HG02798 (cell line): ENCODE measurements at regions not wholly inside any gene's neighbourhood (a gene's known extent, or its start where the extent isn't known, plus 50 kb on each side); places are given as distances from the start of the nearest gene placed in this dataset.

ENCODE experiments used
- ATAC-seq: cut with Tn5 transposase; IDR thresholded peaks from one replicate; pipeline ENCODE4 v1.9.1; 2021; ENCODE audit warnings: mild to moderate bottlenecking; ENCODE audit not compliant: unreplicated experiment, poor library complexity

DNA sequence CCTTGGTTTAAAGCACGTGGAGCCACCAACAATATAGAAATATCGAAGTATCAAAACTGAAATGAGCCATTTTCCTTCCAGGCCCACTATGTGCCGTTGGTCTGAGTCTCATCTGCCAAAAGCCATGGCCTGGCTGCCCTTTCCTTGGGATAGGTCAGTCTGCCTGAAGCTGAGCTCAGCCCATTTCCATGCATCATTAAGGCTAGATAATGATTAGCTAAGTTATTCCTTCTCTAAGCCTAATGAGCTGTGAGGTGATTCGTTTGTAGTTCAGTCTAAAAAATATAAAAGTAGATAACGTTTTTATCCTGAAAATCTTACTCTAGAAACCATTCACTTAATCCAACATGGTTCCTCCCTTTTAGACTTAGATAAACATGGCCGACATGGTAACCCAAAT lies 936.2 kb upstream of the LCORL start:
- no peak for ATAC-seq

DNA sequence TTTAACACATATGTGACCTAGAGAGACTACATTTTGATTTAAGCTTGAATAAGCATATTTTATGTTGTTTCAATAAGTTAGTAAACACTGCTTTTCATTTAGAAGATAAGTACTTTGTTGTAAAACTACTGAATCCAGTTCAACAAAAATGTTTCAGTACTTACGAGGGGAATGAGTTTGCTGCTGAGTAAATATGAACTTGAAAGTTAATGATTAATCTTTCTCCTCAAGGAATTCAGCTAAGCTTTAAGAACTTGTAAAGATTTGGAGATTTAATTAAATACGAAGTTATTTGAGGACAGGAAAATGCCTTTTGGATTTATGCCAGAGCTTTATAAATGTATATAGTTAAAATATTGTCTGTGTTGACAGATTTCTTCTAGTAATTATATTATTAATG lies 933.0 kb upstream of the LCORL start:
- no peak for ATAC-seq

DNA sequence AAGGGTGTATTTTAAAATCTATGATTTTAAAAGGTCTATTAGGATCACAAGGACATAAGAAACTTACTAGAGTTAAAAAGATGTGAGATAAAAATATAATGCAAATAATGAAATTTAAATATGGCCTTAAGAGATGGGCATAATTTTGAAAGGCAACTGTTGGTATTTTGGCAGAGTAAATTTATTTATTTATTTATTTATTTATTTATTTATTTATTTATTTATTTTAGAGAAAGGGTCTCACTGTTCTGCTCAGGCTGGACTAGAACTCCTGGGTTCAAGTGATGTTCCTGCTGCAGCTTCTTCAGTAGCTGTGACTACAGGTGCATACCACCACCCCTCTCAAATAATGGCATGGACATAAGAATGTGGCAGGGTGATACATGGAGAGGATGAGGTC lies 932.1 kb upstream of the LCORL start:
- no peak for ATAC-seq

DNA sequence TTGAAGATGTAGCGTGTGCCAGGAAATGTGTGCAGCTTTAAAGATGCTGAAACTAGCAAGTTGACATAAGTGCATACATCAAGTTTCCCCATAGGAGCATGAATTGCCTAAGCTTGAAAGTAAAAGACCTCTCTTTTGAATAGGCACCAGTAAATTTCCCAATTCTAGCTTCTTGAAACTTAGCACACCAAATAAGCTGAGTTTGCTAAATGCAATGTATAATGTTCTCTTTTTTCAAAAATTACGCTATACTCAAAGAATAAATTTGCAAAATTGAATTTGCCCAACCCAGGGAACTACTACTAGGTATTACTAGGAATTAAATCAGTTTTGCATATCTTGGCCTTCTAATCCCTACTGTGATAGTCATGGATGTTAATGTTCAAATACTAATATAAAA lies 923.9 kb upstream of the LCORL start:
- ATAC-seq = no peak

DNA sequence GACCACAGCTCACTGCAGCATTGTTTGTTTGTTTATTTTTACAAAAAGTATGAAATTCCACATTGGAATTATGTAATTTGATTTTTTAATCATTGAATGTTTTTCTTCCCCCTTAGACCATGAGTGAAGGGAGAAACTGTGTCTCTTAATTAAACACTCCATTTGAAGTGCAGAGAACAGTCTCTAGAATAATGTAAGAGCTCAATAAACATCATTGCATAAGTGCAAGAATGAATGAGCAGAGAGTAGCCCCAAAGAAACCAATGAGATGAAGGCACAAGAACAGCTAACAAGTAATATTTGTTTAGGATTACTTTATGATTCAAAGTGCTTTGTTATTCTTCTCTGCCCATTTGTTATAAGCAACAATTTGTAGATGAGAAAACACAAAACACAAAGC lies 921.3 kb upstream of the LCORL start:
- ATAC-seq = no peak

DNA sequence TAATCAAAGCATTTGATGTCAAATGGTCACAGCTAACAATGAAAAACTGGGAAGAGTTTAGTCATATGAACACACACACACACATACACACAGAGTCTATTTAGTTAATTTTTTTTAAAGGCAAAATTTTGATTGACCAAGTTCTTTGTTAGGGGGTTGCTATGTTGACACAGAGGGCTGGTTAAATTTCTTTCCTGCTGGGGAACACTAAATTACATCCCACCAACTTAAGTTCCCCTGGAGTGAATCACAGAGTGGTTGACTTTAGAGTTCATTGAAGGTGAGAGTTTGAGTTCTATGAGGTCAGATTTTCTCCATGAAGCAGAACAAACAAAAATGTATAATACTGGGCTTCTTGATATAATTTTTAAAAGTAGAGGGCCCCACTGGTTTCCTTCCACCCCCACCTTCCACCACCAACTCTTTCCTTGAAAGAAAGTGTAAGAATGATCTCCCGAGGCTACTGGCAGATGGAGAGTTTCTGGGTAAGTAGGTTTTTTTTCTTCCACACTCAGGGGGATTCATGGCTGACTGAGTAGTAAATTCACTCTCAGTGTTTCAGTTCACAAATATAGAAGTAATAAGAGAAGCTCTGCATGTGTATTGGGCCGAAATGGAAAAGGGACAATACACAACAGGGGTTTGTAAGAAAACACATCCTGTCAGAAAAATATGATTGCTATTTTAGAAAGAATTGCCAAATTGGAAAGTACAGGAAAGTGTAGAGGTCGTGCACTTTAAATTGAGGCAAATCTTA lies 917.0 kb upstream of the LCORL start:
- no peak for ATAC-seq

DNA sequence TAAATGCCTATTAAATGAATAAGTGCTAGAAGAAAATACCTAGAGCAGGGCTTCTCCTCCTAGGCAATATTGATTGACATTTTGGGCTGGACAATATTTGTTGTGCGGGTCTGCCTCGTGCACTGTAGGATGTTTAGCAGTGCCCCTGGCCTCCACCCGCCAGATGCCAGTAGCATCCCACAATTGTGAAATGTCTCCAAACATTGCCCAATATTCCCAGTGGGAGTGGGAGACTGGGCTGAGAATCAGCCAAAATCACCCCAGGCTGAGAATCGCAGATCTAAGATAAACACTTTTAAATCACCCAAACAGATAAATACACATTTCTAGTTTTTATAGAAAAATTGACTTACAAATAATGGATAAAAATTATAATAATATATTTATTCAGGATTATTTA lies 916.2 kb upstream of the LCORL start:
- ATAC-seq = no peak

DNA sequence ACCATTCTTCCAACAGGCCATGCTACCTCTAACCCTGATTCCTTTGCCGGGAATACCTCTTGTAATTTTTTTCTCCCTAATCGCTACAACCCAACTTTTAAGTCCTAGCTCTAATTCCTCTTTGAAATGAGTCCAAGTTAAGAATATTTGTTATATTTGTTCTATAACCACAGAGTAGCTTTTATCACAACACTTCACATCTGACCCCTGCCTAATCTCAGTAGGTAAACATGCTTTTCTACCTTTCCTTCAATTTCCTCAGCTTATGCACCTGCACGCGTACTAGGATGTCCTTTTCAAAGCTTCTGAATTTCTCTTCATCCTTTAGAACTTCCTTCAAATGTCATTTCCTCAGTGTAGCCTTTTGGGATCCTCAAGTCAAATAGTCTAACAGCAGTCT lies 915.5 kb upstream of the LCORL start:
- no peak for ATAC-seq

DNA sequence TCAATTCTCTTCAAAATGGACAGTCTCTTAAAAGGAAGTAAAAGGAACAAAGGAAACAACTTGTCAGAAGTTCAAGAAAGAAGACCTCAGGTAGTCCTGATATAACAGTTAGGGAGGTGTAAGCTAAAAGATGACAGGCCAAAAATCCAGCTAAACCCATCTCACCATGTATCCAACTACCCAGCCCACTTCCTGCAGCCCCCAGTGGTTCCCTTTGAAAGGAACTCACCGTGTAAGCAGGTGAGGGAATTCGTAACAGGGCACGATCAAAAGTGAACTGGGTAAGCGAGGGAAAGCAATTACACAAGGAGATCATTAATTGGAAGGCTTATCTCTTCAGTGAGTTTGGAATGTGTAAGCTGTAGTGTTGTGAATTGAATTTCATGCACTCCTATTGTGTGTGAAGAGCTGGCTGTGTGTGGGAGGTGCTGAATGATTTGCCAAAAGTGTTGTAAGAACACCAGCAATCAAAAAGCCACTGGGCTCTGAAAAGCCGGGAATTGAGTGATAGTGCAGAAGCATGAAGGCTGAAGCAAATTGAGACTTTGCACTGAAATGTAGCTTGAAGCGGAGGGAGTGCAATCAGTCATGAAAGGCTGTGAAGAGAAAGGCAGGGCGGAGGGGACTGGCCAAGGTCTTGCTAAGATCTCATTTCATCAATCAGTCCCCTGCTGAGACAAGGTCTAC lies 914.2 kb upstream of the LCORL start:
- no peak for ATAC-seq

DNA sequence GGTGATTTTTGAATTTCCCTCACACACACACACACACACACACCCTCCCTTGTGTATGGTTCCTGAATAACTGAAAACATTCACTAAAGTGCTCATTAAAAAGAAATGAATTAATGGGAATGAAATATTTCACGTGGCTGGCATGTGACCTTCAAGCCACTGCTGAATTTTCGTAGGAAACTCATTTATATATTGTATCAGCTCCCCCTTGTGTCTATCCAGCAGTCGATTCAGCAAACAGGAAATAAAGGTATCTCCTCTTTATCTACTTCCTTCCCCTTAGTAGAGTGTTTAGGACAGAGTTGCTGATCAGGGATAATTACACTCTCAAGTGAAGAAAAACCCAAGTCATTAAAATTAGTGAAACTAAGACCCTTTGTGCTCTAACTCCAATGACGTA lies 912.6 kb upstream of the LCORL start:
- no peak for ATAC-seq

DNA sequence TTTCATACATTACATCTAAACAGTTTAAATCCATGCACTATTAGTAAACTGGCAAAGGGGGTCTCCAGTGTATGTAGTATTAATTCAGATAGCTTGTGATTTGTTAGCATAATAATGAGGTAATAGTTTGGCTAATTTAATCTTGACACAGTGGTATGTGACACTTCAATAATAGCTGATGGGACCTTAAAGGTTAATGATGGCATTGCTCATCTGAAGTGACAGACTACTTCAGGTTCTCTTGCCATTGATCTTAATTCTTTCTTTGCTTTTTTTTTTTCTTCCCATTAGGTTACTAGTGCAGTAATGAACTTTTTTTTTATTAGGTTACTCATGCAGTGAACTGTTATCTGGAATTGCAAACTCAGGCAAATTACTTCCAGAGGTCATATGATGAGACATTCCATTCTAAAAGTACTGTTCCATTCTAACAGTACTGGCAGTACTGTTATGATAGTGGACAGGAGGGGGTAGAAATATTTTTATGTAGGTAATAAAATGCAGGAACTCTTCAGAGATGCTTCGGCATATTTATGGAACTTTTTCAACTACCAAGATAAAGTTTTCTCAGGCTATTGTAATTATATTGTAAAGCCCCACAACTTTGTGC lies 911.3 kb upstream of the LCORL start:
- no peak for ATAC-seq

DNA sequence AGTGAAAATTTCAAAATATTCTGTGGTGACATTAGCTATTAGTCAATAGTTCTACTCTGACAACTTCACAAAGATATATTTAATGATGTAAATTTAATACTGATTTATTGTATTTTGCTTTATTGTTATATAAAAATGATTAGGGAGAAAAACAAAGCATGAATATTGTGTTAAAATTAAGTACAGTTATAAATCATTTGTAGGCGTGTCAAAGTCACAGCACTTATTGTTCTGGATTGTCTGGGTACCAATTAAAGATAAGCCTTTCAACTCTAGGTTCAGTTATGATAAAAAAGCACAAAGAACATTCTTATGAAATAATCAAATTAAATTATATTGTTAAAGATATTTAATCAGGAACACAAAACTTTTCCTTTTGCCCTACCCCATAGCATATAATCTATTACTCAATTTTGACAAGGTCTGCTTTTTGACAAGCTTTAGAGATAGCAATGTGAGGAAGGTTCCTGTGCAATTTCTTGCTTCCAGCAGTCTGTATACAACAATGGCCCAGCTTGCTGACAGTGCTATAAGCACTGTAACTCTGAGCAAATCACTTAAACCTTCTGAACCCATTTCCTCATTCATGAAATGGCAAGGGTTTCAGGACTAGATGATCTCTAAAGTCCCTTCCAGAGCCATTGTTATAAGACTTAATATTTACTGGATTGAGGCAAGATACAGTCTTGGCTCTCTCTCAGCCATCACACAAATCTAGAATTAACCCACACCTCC lies 910.3 kb upstream of the LCORL start:
- ATAC-seq = no peak

DNA sequence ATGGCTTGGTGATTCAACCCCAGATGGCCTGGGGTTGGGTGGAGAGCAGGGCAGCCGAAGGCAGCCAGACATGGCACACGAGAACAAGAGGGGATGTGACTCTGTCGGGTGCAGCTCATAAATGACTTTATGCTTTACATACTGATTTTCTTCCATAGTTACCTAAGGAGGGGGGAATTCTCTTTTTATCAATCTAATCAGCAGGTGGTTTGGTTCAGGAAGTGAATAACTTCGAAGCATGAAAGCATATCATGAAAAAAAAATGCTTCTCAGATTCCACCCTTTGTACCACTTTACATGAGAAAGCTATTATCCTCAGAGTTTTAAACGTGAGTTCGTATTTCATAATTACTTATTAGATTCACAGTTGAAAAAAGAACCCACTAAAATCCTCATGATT lies 908.9 kb upstream of the LCORL start:
- no peak for ATAC-seq

DNA sequence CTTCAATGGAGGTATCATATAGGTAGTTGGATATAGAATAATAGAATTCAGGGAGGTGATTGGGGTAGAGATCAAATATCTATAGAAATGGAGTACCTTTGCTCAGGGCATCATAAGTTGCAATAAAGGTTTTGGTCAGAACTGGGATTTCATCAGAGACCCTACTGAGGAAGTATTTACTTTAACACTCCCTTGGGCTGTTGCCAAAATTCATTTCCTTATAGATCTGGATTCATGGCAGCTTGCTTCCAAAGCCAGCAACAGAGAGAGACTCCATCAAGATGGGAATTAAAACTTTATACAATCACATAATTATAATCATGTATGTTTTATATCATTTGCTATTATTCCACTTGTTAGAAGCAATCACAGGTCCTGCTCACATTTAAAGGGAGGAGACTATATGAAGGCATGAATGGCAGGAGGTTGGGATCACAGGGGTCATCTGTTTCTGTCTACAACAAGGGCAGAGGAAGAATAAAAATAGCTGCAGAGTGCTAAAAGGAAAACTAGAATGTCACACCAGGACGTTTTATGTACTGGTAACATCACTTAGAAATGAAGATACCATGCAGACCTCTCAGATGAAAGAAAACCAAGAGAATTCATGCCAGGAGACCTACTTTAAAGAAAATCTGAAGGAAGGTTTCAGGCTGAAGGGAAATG lies 902.1 kb upstream of the LCORL start:
- ATAC-seq = no peak

DNA sequence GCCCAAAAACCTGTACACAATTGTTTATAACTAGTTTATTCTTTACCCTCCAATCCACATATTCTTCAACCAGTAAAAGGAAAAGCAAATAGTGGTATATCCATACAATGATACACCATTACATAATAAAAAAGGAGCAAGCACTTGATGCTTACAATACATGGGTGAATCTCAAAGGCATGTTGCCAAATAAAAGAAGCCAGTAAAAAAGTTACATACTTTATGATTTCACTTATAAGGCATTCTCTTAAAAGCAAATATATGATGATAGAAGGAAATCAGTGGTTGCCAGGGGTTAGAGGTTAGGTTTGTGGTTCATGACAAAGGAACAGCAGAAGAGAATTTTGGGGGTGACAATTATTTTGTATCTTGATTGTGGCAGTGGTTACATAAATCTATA lies 896.1 kb upstream of the LCORL start:
- no peak for ATAC-seq

DNA sequence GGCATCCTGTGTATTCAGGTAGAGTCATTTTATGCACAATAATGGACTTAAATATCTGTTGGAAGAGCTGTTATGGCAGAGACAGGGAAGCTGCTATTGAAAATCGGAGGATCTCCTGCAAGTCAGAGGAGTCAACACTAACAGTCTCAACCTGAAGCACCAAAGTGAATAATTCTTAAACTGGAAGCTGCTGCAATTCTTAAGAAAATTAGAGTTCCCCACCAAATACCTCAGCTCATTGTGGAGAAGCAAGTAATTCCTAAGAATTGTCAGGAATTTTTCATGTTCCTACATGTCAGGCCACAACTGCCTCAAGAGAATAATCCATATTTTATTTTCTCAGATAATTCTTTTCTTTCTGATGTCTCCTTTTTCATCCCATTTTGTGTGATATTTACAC lies 892.6 kb upstream of the LCORL start:
- ATAC-seq = no peak

DNA sequence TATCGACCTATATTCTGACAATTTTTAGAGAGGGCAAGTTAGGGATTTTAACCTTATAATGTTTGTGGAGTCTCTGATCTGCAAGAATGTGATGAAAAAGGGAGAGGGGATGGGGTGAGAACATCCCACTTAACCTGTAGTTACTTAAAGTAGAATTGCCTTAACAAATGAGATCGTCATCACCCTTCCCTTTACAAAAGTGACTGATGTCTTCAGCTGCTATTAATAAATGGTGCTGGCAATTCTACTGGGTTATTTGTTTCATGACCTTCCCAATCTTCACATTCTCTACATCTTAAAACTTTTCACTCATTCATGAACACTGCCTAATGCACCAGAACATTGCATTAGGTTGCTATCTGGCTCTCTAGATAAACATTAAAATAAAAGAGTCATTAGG lies 873.4 kb upstream of the LCORL start:
- no peak for ATAC-seq

DNA sequence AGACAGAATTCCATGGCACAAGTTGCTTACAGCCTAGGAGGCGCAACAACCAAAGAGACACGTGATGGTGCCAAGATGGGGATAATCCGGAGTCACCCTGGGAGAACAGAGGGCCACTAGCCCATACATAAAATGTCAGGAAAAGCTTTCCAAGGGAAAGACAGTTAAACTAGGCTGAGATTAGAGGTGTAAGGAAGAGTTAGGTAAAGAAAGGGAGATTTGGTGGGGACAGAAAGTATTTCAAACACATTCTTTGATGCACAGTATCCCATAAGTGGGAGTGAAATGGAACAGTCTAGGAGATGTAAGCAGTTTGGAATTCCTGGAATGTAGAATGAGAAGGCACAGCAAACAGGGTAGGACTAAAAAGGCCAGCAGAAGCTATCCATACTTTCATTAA lies 860.9 kb upstream of the LCORL start:
- ATAC-seq = no peak

DNA sequence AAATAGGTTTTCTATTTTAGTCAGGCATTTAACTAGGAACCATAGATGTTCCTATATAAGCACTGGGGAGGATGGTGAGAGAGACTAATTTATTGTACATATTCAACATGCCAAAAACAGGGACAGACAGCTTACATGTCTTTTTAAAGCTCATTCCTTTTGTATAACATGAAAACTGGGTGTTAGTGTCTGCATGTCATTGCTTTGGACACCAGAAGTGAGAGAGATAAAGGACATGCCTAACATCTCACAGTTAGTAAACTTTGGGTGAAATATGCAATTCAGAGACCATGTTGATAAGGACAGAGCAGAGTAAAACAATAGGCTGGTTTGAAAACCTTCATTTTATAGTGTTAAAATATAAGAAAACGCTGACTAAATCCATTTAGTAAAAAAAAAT lies 860.0 kb upstream of the LCORL start:
- ATAC-seq = no peak

DNA sequence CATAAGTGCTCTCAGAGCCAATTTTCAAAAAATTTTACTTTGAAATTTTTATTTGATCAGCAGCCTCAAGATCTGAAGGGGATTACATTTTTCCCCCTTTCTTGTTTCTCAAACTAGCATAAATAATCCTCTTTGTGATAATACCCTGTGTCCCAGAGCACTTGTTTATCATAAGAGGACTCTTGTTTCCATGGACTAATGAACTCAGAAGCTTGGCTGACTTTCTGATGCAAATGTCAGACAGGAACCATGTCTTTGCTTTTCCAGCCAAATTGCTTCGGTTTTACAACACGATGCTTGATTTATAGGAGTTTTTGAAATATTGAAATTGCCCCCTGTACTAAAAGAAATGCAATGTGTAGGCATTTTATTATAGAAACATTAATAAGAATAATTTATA lies 859.3 kb upstream of the LCORL start:
- ATAC-seq = no peak

DNA sequence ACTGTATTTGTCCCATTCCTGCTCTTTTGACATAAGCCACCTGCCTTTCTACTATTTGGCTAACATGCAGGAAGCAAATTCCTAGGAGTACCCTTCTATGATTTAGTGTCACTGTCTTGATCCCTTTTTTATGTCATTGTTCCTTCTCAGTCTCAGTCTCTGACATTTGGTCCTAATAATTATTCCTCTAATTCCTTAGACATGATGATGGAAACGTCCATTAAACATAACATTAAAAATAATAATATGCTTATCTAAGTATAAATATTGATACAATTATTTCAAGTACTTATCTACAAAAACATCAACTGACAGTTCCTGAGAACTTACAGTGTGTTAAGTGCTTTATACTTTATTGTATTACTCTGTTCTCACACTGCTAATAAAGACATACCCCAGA lies 857.0 kb upstream of the LCORL start:
- no peak for ATAC-seq
